ENCODE measurements at regions not wholly inside any gene's neighbourhood (a gene's known extent, or its start where the extent isn't known, plus 50 kb on each side); places are given as distances from the start of the nearest gene placed in this dataset.

- no peaks in the 10 kb centered on the region for H3K9me3 ChIP-seq (ENCODE audit: control insufficient read depth in 4 of 4, insufficient read depth in 3 of 4, low read length in 3 of 4)
- no peak overlapping the region for H3K27ac ChIP-seq (ENCODE audit: low read depth in 1 of 2, low read length in 1 of 2)
- no peak for TF ChIP-seq CTCF (IDR thresholded peaks at IDR 0.05; ENCODE audit: control extremely low read depth, extremely low read depth)
- 87 to 95% methylated on average over 6 of the region's 6 CpGs for WGBS, 2 donors
- ATAC-seq (ENCODE audit: insufficient read depth, low FRiP score) (no peak), DNase-seq (no peak)
- H3K27me3 ChIP-seq (ENCODE audit: control insufficient read depth in 3 of 3, insufficient read depth in 3 of 3, low read length in 2 of 3), result no peaks in the 10 kb centered on the region
- no peaks in the 10 kb centered on the region for H3K4me1 ChIP-seq (ENCODE audit: control insufficient read depth in 5 of 5, insufficient read depth in 5 of 5, low read length in 5 of 5)
- H3K36me3 ChIP-seq (ENCODE audit: control insufficient read depth in 4 of 4, insufficient read depth in 4 of 4, low read length in 4 of 4), result no peaks in the 10 kb centered on the region
- no peak overlapping the region for H3K4me3 ChIP-seq
- H3K9ac ChIP-seq (ENCODE audit: insufficient read depth in 1 of 2, low read length in 2 of 2), result no peak overlapping the region
Observed at GRCh38 chr14:55743551-55743950, 163.5 kb downstream of the KTN1 start.

- H3K27me3 ChIP-seq (ENCODE audit: control insufficient read depth in 3 of 3, insufficient read depth in 3 of 3, low read length in 2 of 3), result no peaks in the 10 kb centered on the region
- no peak for DNase-seq
- 91 to 95% methylated on average over 4 of the region's 4 CpGs for WGBS, 2 donors
- H3K4me1 ChIP-seq (ENCODE audit: control insufficient read depth in 5 of 5, insufficient read depth in 5 of 5, low read length in 5 of 5), result no peaks in the 10 kb centered on the region
- no peak for ATAC-seq (ENCODE audit: insufficient read depth, low FRiP score)
- H3K4me3 ChIP-seq, result no peak overlapping the region
- no peaks in the 10 kb centered on the region for H3K9me3 ChIP-seq (ENCODE audit: control insufficient read depth in 4 of 4, insufficient read depth in 3 of 4, low read length in 3 of 4)
- H3K36me3 ChIP-seq (ENCODE audit: control insufficient read depth in 4 of 4, insufficient read depth in 4 of 4, low read length in 4 of 4), result no peaks in the 10 kb centered on the region
- no peak overlapping the region for H3K9ac ChIP-seq (ENCODE audit: insufficient read depth in 1 of 2, low read length in 2 of 2)
- TF ChIP-seq CTCF (IDR thresholded peaks at IDR 0.05; ENCODE audit: control extremely low read depth, extremely low read depth), result no peak
- no peak overlapping the region for H3K27ac ChIP-seq (ENCODE audit: low read depth in 1 of 2, low read length in 1 of 2)
Observed at GRCh38 chr14:55744321-55744720, 164.3 kb downstream of the KTN1 start.

GRCh38 chr14:55745906-55746305, 165.9 kb downstream of the KTN1 start:
- no peaks in the 10 kb centered on the region for H3K27me3 ChIP-seq (ENCODE audit: control insufficient read depth in 3 of 3, insufficient read depth in 3 of 3, low read length in 2 of 3)
- no peak overlapping the region for H3K27ac ChIP-seq (ENCODE audit: low read depth in 1 of 2, low read length in 1 of 2)
- H3K4me3 ChIP-seq, result no peak overlapping the region
- no peaks in the 10 kb centered on the region for H3K36me3 ChIP-seq (ENCODE audit: control insufficient read depth in 4 of 4, insufficient read depth in 4 of 4, low read length in 4 of 4)
- no peaks in the 10 kb centered on the region for H3K4me1 ChIP-seq (ENCODE audit: control insufficient read depth in 5 of 5, insufficient read depth in 5 of 5, low read length in 5 of 5)
- WGBS, 2 donors, result 93 to 95% methylated on average over 7 of the region's 7 CpGs
- DNase-seq, result no peak
- H3K9ac ChIP-seq (ENCODE audit: insufficient read depth in 1 of 2, low read length in 2 of 2), result no peak overlapping the region
- no peak for TF ChIP-seq CTCF (IDR thresholded peaks at IDR 0.05; ENCODE audit: control extremely low read depth, extremely low read depth)
- H3K9me3 ChIP-seq (ENCODE audit: control insufficient read depth in 4 of 4, insufficient read depth in 3 of 4, low read length in 3 of 4), result no peaks in the 10 kb centered on the region
- no peak for ATAC-seq (ENCODE audit: insufficient read depth, low FRiP score)

- H3K9me3 ChIP-seq (ENCODE audit: control insufficient read depth in 4 of 4, insufficient read depth in 3 of 4, low read length in 3 of 4), result no peaks in the 10 kb centered on the region
- no peak overlapping the region for H3K4me3 ChIP-seq
- WGBS, 2 donors, result 79 to 91% methylated on average over 2 of the region's 2 CpGs
- no peaks in the 10 kb centered on the region for H3K4me1 ChIP-seq (ENCODE audit: control insufficient read depth in 5 of 5, insufficient read depth in 5 of 5, low read length in 5 of 5)
- DNase-seq, result no peak
- ATAC-seq (ENCODE audit: insufficient read depth, low FRiP score), result no peak
- H3K27me3 ChIP-seq (ENCODE audit: control insufficient read depth in 3 of 3, insufficient read depth in 3 of 3, low read length in 2 of 3), result no peaks in the 10 kb centered on the region
- no peak for TF ChIP-seq CTCF (IDR thresholded peaks at IDR 0.05; ENCODE audit: control extremely low read depth, extremely low read depth)
- no peak overlapping the region for H3K9ac ChIP-seq (ENCODE audit: insufficient read depth in 1 of 2, low read length in 2 of 2)
- no peak overlapping the region for H3K27ac ChIP-seq (ENCODE audit: low read depth in 1 of 2, low read length in 1 of 2)
- H3K36me3 ChIP-seq (ENCODE audit: control insufficient read depth in 4 of 4, insufficient read depth in 4 of 4, low read length in 4 of 4), result no peaks in the 10 kb centered on the region
Observed at GRCh38 chr14:55746558-55746957, 166.6 kb downstream of the KTN1 start.

Measured in lung (tissue), 11 donors.